H7 (cell line): ENCODE measurements at regions not wholly inside any gene's neighbourhood (a gene's known extent, or its start where the extent isn't known, plus 50 kb on each side); places are given as distances from the start of the nearest gene placed in this dataset.
"Not testable (repeated sequence)": the region's sequence is repeated elsewhere in the genome, so short reads cannot be mapped to it uniquely, and the experiment has no call there.

Source experiments
- DNase-seq: peaks from one replicate; pipeline ENCODE4 v3.0.0; 2012
- H3K27me3 ChIP-seq: 2 replicates; pipeline ENCODE4 v1.6.0; 2011; ENCODE audit warnings: mild to moderate bottlenecking, low read length; ENCODE audit not compliant: control insufficient read depth, insufficient read depth
- H3K36me3 ChIP-seq: replicated peaks from 2 replicates; pipeline ENCODE4 v1.5.1; 2011; ENCODE audit warnings: low read length; ENCODE audit not compliant: control insufficient read depth, insufficient read depth
- H3K4me3 ChIP-seq: 2 replicates; pipeline ENCODE4 v1.5.1; 2011; ENCODE audit warnings: low read depth, mild to moderate bottlenecking, control low read depth, low read length, moderate library complexity; ENCODE audit not compliant: insufficient read depth

- H3K4me3 ChIP-seq, H3K27me3 ChIP-seq, DNase-seq, H3K36me3 ChIP-seq: not testable (repeated sequence)
These were observed 330.3 kb downstream of the KLF13 start for GRCh38 chr15:31656915-31657314.

- H3K27me3 ChIP-seq, result no peaks in the 10 kb centered on the region
- H3K4me3 ChIP-seq, result no peak overlapping the region
- H3K36me3 ChIP-seq, result no peaks in the 10 kb centered on the region
- no peak for DNase-seq
These were observed 334.2 kb downstream of the KLF13 start for GRCh38 chr15:31660816-31661215.

GRCh38 chr15:31665732-31666131, 339.1 kb downstream of the KLF13 start:
- DNase-seq, H3K36me3 ChIP-seq, H3K4me3 ChIP-seq, H3K27me3 ChIP-seq: not testable (repeated sequence)

- DNase-seq, H3K27me3 ChIP-seq, H3K36me3 ChIP-seq, H3K4me3 ChIP-seq: not testable (repeated sequence)
These were observed 342.7 kb downstream of the KLF13 start for GRCh38 chr15:31669158-31669908.

- H3K36me3 ChIP-seq, DNase-seq, H3K4me3 ChIP-seq, H3K27me3 ChIP-seq: not testable (repeated sequence)
These were observed 346.6 kb downstream of the KLF13 start for GRCh38 chr15:31673263-31673662.

GRCh38 chr15:31681529-31682259, 348.6 kb upstream of the CHRNA7 start:
- not testable (repeated sequence) for H3K4me3 ChIP-seq, DNase-seq, H3K27me3 ChIP-seq, H3K36me3 ChIP-seq

- H3K4me3 ChIP-seq, H3K36me3 ChIP-seq, H3K27me3 ChIP-seq, DNase-seq: not testable (repeated sequence)
These were observed 343.2 kb upstream of the CHRNA7 start for GRCh38 chr15:31687088-31687487.

- not testable (repeated sequence) for DNase-seq, H3K27me3 ChIP-seq, H3K36me3 ChIP-seq
These were observed 333.8 kb upstream of the CHRNA7 start for GRCh38 chr15:31696509-31696908.

GRCh38 chr15:31705076-31705678, 325.1 kb upstream of the CHRNA7 start:
- not testable (repeated sequence) for H3K27me3 ChIP-seq, DNase-seq, H3K36me3 ChIP-seq, H3K4me3 ChIP-seq

More at GRCh38 chr15:31696509-31696908, 333.8 kb upstream of the CHRNA7 start:
- H3K4me3 ChIP-seq, result not testable (repeated sequence)

GRCh38 chr15:31707944-31708702, 322.2 kb upstream of the CHRNA7 start:
- not testable (repeated sequence) for H3K36me3 ChIP-seq, DNase-seq, H3K27me3 ChIP-seq, H3K4me3 ChIP-seq

- DNase-seq, H3K4me3 ChIP-seq, H3K27me3 ChIP-seq, H3K36me3 ChIP-seq: not testable (repeated sequence)
These were observed 321.5 kb upstream of the CHRNA7 start for GRCh38 chr15:31708703-31709327.

- not testable (repeated sequence) for H3K27me3 ChIP-seq, H3K36me3 ChIP-seq, H3K4me3 ChIP-seq, DNase-seq
These were observed 320.8 kb upstream of the CHRNA7 start for GRCh38 chr15:31709479-31709878.

- H3K4me3 ChIP-seq, H3K36me3 ChIP-seq, H3K27me3 ChIP-seq, DNase-seq: not testable (repeated sequence)
These were observed 319.5 kb upstream of the CHRNA7 start for GRCh38 chr15:31710806-31711205.

GRCh38 chr15:31715208-31715607, 315.1 kb upstream of the CHRNA7 start:
- DNase-seq, H3K4me3 ChIP-seq, H3K36me3 ChIP-seq, H3K27me3 ChIP-seq: not testable (repeated sequence)
